ENCODE measurements at regions not wholly inside any gene's neighbourhood (a gene's known extent, or its start where the extent isn't known, plus 50 kb on each side); places are given as distances from the start of the nearest gene placed in this dataset.

- H3K4me1 ChIP-seq (ENCODE audit: insufficient read depth, low read length, severe bottlenecking), result peaks cover 83% of the 10 kb centered on the region
- H3K4me3 ChIP-seq (ENCODE audit: low read depth, low read length, poor library complexity, severe bottlenecking), result peak overlapping the region; percentile 63
- H2AFZ ChIP-seq (ENCODE audit: low read length), result no peak overlapping the region
These were observed 67.4 kb upstream of the PIM1 start for GRCh38 chr6:37102299-37103168.

GRCh38 chr6:37103169-37104039, 66.5 kb upstream of the PIM1 start:
- no peaks in the 10 kb centered on the region for H3K9me2 ChIP-seq (ENCODE audit: low read depth, low read length)
- H3K4me2 ChIP-seq (ENCODE audit: low read length), result peak overlapping the region; percentile 86
- H3K27ac ChIP-seq (ENCODE audit: low read depth, low read length, poor library complexity, severe bottlenecking), result peak overlapping the region; percentile 99
- H3K36me3 ChIP-seq (ENCODE audit: insufficient read depth, low read length), result no peaks in the 10 kb centered on the region
- no peaks in the 10 kb centered on the region for H3K79me2 ChIP-seq (ENCODE audit: insufficient read depth, low read length)
- H3K4me3 ChIP-seq (ENCODE audit: low read depth, low read length, poor library complexity, severe bottlenecking), result peak overlapping the region; percentile 63
- no peaks in the 10 kb centered on the region for H3K27me3 ChIP-seq (ENCODE audit: insufficient read depth, low read length)
- H3F3A ChIP-seq (ENCODE audit: insufficient read depth, low read length), result no peaks in the 10 kb centered on the region; the same call in 1 of the 2 replicates
- H3K9ac ChIP-seq (ENCODE audit: low read length), result peak overlapping the region; percentile 96
- TF ChIP-seq EZH2 (IDR thresholded peaks at IDR 0.05; ENCODE audit: borderline replicate concordance, low read length) (no peak), CTCF (IDR thresholded peaks at IDR 0.05; ENCODE audit: low read length) (no peak)
- no peaks in the 10 kb centered on the region for H3K9me3 ChIP-seq (ENCODE audit: low read length)
- H2AFZ ChIP-seq (ENCODE audit: low read length), result no peak overlapping the region
- H3K4me1 ChIP-seq (ENCODE audit: insufficient read depth, low read length, severe bottlenecking), result peaks cover 92% of the 10 kb centered on the region
- no peaks in the 10 kb centered on the region for H4K20me1 ChIP-seq (ENCODE audit: insufficient read depth, low read length)

More at GRCh38 chr6:37102299-37103168, 67.4 kb upstream of the PIM1 start:
- Histone ChIP-seq H3K36me3 (ENCODE audit: insufficient read depth, low read length) (no peaks in the 10 kb centered on the region), H4K20me1 (ENCODE audit: insufficient read depth, low read length) (no peaks in the 10 kb centered on the region), H3K9me3 (ENCODE audit: low read length) (no peaks in the 10 kb centered on the region), H3K4me2 (ENCODE audit: low read length) (peak overlapping the region; percentile 86), H3K9me2 (ENCODE audit: low read depth, low read length) (no peaks in the 10 kb centered on the region), H3K27ac (ENCODE audit: low read depth, low read length, poor library complexity, severe bottlenecking) (peak overlapping the region; percentile 99), H3K9ac (ENCODE audit: low read length) (peak overlapping the region; percentile 96), H3K79me2 (ENCODE audit: insufficient read depth, low read length) (no peaks in the 10 kb centered on the region), H3K27me3 (ENCODE audit: insufficient read depth, low read length) (no peaks in the 10 kb centered on the region), H3F3A (ENCODE audit: insufficient read depth, low read length) (no peaks in the 10 kb centered on the region; the same call in 1 of the 2 replicates)
- no peak for TF ChIP-seq EZH2 (IDR thresholded peaks at IDR 0.05; ENCODE audit: borderline replicate concordance, low read length)
- no peak for TF ChIP-seq CTCF (IDR thresholded peaks at IDR 0.05; ENCODE audit: low read length)

GRCh38 chr6:37104824-37105147, 65.2 kb upstream of the PIM1 start:
- H3K4me1 ChIP-seq (ENCODE audit: insufficient read depth, low read length, severe bottlenecking), result peaks cover 93% of the 10 kb centered on the region
- H3K27me3 ChIP-seq (ENCODE audit: insufficient read depth, low read length), result no peaks in the 10 kb centered on the region
- H3K9me2 ChIP-seq (ENCODE audit: low read depth, low read length), result no peaks in the 10 kb centered on the region
- no peaks in the 10 kb centered on the region for H4K20me1 ChIP-seq (ENCODE audit: insufficient read depth, low read length)
- H3F3A ChIP-seq (ENCODE audit: insufficient read depth, low read length), result no peaks in the 10 kb centered on the region; the same call in 1 of the 2 replicates
- peak overlapping the region; percentile 99 for H3K27ac ChIP-seq (ENCODE audit: low read depth, low read length, poor library complexity, severe bottlenecking)
- H2AFZ ChIP-seq (ENCODE audit: low read length), result no peak overlapping the region
- no peak for TF ChIP-seq EZH2 (IDR thresholded peaks at IDR 0.05; ENCODE audit: borderline replicate concordance, low read length)
- TF ChIP-seq CTCF (IDR thresholded peaks at IDR 0.05; ENCODE audit: low read length), result no peak
- no peak overlapping the region for H3K4me3 ChIP-seq (ENCODE audit: low read depth, low read length, poor library complexity, severe bottlenecking)
- peak overlapping the region; percentile 86; the same call in 1 of the 2 replicates for H3K4me2 ChIP-seq (ENCODE audit: low read length)
- no peaks in the 10 kb centered on the region for H3K36me3 ChIP-seq (ENCODE audit: insufficient read depth, low read length)
- no peaks in the 10 kb centered on the region for H3K9me3 ChIP-seq (ENCODE audit: low read length)
- no peaks in the 10 kb centered on the region for H3K79me2 ChIP-seq (ENCODE audit: insufficient read depth, low read length)
- H3K9ac ChIP-seq (ENCODE audit: low read length), result peak overlapping the region; percentile 96
